Right atrium auricular region (tissue), 2 donors: ENCODE measurements at regions not wholly inside any gene's neighbourhood (a gene's known extent, or its start where the extent isn't known, plus 50 kb on each side); places are given as distances from the start of the nearest gene placed in this dataset.

ENCODE experiments used
- DNase-seq: peaks from one replicate; pipeline ENCODE4 v3.0.0-alpha.2; 2019; ENCODE audit warnings: low spot score
- H3K27ac ChIP-seq, 2 donors: fragments of 200-600 bp; sonication (generic); 1 replicate in 1 of 2; 2 replicates in 1 of 2; pipeline ENCODE4 v1.5.1; 2016 to 2019
- H3K27me3 ChIP-seq, 2 donors: fragments of 200-600 bp; sonication (generic); one replicate each; pipeline versions ENCODE4 v1.5.1 to v1.6.0; 2017 to 2019
- H3K36me3 ChIP-seq: fragments of 200-600 bp; sonication (generic); one replicate; pipeline ENCODE4 v1.5.1; 2016
- H3K4me1 ChIP-seq, 2 donors: fragments of 200-600 bp; sonication (generic); one replicate each; pipeline versions ENCODE4 v1.5.1 to v1.6.0; 2017 to 2019
- H3K4me3 ChIP-seq, 2 donors: fragments of 200-600 bp; sonication (generic); 1 replicate in 1 of 2; 2 replicates in 1 of 2; pipeline ENCODE4 v1.5.1; 2017 to 2019; ENCODE audit warnings: mild to moderate bottlenecking in 1 of 2, moderate library complexity in 1 of 2
- H3K9me3 ChIP-seq, 2 donors: fragments of 200-600 bp; sonication (generic); one replicate each; pipeline ENCODE4 v1.5.1; 2019
- TF ChIP-seq, protein P1 (sequence below), 2 donors: fragments of 200-600 bp; sonication (generic); IDR thresholded peaks; one replicate each; pipeline ENCODE4 v1.5.1; 2019; ENCODE audit warnings: antibody characterized with exemption in 2 of 2

DNA sequence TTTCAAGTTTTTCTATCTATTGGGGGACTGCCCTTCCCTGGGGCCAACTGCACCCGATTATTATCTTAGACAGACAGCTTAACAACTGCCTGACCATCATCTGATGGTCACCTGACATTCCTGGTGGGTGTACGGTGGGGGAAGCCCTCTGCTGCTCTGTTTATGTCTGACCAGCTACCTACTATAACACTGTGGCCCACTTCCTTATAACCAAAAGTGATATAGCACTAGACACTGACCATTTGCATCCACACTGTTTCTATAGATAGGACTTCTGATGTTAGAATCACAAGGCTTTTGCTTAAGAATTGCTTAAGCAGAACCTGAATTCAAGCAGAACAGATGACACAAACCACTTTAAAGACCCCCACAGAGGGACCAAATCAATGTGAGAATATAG lies 110.5 kb upstream of the RAI14 start:
- Histone ChIP-seq H3K27ac (no peak overlapping the region), H3K27me3 (no peaks in the 10 kb centered on the region), H3K36me3 (no peaks in the 10 kb centered on the region), H3K4me1 (no peaks in the 10 kb centered on the region), H3K9me3 (peaks cover 0 to 24% of the 10 kb centered on the region in 2 donors), H3K4me3 (no peak overlapping the region)
- no peak for DNase-seq
- TF ChIP-seq, protein P1, sequence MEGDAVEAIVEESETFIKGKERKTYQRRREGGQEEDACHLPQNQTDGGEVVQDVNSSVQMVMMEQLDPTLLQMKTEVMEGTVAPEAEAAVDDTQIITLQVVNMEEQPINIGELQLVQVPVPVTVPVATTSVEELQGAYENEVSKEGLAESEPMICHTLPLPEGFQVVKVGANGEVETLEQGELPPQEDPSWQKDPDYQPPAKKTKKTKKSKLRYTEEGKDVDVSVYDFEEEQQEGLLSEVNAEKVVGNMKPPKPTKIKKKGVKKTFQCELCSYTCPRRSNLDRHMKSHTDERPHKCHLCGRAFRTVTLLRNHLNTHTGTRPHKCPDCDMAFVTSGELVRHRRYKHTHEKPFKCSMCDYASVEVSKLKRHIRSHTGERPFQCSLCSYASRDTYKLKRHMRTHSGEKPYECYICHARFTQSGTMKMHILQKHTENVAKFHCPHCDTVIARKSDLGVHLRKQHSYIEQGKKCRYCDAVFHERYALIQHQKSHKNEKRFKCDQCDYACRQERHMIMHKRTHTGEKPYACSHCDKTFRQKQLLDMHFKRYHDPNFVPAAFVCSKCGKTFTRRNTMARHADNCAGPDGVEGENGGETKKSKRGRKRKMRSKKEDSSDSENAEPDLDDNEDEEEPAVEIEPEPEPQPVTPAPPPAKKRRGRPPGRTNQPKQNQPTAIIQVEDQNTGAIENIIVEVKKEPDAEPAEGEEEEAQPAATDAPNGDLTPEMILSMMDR (IDR thresholded peaks at IDR 0.05), result no peak

DNA sequence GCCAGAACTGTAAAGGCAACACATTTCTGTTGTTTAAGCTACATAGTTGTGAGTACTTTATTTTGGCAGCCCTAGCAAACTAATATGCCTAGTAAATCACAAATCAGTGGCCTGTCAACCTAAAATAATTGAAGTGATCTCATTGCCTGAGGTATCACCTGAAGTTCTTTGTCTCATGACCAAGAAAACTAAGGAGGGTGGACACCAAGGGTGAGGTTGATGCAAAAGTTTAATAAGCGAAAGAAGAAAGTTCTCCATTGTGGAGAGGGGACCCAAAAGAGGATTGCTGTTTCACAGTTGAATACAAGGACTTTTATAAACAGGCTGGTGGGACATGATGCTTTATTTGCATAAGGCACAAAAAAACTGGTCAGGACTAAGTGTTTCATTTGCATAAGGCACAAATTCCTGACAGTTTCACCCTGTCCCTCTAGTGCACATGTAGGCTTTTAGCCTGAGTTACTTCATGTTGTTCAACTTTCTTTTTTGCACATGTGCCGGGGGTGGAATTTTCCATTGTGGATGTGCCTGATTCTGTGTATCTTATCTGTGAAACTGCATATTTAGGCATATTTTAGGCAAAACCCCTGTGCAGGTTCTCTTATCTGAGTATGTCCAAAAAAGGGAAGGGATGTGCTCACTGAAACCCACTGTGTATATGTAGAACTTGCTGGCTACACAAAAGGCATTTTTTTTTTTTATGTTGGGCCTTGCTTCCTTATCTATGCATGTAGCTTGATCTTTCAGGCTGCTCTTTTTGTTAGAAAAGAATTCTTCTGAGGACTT lies 108.6 kb upstream of the RAI14 start:
- Histone ChIP-seq H3K9me3 (peaks cover 0 to 24% of the 10 kb centered on the region in 2 donors), H3K27me3 (no peaks in the 10 kb centered on the region), H3K36me3 (no peaks in the 10 kb centered on the region), H3K27ac (no peak overlapping the region), H3K4me1 (peaks cover 0 to 11% of the 10 kb centered on the region in 2 donors), H3K4me3 (no peak overlapping the region)
- no peak for DNase-seq
- TF ChIP-seq, protein P1 (IDR thresholded peaks at IDR 0.05), result no peak

DNA sequence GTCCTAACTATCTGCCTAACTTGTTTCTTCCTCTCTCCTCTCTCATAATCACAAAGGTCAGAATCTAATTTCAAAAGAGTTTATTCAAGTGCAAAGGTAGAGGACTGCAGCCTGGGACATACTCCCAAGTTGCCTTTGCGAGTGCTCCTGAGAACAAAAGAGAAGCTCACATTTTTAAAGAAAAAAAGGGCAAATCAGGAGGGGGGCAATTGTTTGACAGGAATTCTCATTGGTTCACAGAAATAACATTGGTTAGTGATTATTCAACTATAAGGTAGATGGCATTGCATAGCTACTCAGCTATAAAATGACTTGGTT lies 108.1 kb upstream of the RAI14 start:
- no peaks in the 10 kb centered on the region for H3K27me3 ChIP-seq
- H3K27ac ChIP-seq, result no peak overlapping the region
- no peak for DNase-seq
- peaks cover 0 to 24% of the 10 kb centered on the region in 2 donors for H3K9me3 ChIP-seq
- H3K4me3 ChIP-seq, result no peak overlapping the region
- peaks cover 0 to 11% of the 10 kb centered on the region in 2 donors for H3K4me1 ChIP-seq
- TF ChIP-seq, protein P1 (IDR thresholded peaks at IDR 0.05), result no peak
- no peaks in the 10 kb centered on the region for H3K36me3 ChIP-seq

DNA sequence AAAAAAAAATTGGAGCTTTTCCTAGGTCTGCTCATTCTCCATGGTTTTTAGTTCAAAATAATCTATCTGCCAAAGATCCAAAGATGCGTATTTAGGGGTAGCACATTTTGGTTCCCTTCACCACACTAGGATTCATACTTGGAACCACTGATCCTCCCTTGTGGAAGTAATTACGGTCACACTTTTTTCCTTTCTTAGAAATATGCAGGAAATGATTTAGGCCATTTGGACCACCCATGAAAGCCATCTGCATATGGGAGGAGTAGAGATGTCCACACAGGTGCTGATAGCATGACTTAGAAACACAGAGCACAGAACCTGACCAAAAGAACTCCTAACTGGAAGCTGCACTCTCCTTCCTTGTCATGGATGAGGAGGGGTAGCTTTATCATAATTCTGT lies 105.9 kb upstream of the RAI14 start:
- DNase-seq, result no peak
- TF ChIP-seq, protein P1 (IDR thresholded peaks at IDR 0.05), result no peak
- H3K9me3 ChIP-seq, result peaks cover 0 to 13% of the 10 kb centered on the region in 2 donors
- H3K36me3 ChIP-seq, result no peaks in the 10 kb centered on the region
- H3K27ac ChIP-seq, result no peak overlapping the region
- H3K4me1 ChIP-seq, result peaks cover 0 to 11% of the 10 kb centered on the region in 2 donors
- H3K4me3 ChIP-seq, result no peak overlapping the region
- H3K27me3 ChIP-seq, result no peaks in the 10 kb centered on the region

DNA sequence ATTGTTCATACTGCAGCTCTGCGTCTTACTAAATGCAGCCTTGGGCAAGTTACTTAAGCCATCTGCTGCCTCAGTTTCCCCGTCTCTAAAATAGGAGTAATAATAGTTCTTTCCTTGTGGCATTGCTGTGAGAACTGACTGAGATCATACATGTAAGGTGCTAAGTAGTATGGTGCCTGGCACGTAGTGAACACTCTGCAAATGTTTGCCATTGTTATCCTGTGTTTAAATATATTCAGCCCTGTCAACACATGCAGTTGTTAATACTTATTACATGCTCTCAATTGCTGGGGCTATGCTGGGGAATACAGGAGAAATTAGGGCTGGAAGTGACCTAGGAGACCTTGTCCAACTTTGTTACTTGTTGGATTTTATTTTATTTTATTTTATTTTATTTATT lies 105.2 kb upstream of the RAI14 start:
- Histone ChIP-seq H3K36me3 (no peaks in the 10 kb centered on the region), H3K4me1 (peaks cover 0 to 11% of the 10 kb centered on the region in 2 donors), H3K4me3 (no peak overlapping the region), H3K9me3 (peaks cover 0 to 12% of the 10 kb centered on the region in 2 donors), H3K27me3 (no peaks in the 10 kb centered on the region), H3K27ac (no peak overlapping the region)
- TF ChIP-seq, protein P1 (IDR thresholded peaks at IDR 0.05), result no peak
- no peak for DNase-seq
